Endometrium (tissue), 2 donors: ENCODE measurements at regions not wholly inside any gene's neighbourhood (a gene's known extent, or its start where the extent isn't known, plus 50 kb on each side); places are given as distances from the start of the nearest gene placed in this dataset.

Source experiments
- FAIRE-seq: peaks from 2 replicates; lab custom pipeline; 2012; peaks lifted over from hg19 to GRCh38; lab: Jason Lieb, UNC
- donor health status: control.
- donor health status: control.

DNA sequence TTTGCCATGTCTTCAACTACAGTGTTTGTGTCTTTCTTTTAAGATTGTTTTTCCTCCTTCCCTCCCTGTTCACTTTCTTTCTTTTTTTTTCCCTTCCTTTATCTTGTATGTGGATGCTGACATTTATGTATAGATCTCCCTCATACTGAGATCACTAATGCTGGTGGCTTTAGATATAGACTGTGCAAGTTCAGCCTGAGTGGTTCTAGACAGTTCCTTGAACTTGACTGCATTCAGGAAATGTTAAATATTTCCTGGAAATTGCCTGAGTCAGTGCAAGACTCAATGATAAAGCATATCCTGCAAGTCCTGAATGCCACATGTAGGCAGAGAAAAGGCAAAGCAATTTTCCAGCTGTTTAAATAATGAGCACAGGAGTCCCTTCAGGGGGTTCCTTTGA, 182.5 kb upstream of the NR3C1 start:
- FAIRE-seq, result no peak

DNA sequence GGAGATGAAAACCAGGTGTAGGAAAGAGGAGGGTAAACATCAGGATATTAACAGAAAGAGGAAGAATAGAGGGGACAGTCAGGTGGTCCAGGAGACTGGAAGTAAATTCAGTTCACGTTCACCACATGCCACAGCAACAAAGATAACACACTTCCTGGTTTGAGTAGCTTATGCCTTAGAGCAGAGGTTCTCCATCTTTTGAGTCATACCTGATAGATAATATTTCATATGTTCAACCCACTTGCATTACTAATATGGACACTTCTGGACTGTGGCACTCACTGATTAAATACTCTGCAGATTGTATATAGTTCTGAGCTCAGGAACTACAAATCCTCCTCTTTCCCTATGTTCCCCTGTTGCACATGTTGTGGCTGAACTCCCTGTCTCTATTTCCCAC, 179.9 kb upstream of the NR3C1 start:
- no peak for FAIRE-seq

DNA sequence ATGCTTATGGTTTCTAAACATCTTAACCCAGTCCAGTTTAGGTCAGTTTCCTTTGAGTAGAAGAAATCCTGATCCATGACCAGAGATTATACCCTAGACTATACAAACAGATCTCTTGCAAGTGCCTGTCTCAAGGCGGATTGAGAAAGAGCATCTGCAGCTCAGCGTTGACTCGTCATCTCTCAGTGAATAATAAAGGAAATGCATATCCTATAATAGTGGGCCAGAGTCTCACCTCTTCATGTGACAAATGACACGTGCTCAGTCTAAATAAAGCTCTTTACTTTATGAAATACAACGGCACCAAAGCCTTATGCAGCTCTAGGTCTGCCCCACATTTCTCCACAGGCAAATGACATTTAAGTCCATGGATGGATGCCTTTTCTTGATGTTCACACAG, 179.4 kb upstream of the NR3C1 start:
- FAIRE-seq, result no peak

DNA sequence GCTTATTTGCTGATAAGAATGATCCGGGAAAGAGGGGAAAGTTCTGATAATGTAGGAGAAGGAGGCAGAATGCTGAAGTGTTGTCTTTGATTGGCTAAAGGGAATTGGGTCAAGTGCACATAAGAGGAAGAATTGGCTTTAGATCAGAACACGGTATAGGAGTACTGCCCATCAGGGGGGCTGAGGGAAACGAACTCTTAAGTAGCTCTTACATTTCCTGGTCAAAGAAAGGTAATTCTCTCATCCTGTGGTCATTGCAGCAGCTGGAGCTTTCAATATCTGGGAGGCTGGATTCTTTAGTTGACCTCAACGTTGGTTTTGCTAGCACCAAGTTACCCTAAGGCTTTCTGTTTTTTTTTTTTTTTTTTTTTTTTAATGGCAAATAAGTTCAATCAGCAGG, 178.7 kb upstream of the NR3C1 start:
- FAIRE-seq, result no peak

DNA sequence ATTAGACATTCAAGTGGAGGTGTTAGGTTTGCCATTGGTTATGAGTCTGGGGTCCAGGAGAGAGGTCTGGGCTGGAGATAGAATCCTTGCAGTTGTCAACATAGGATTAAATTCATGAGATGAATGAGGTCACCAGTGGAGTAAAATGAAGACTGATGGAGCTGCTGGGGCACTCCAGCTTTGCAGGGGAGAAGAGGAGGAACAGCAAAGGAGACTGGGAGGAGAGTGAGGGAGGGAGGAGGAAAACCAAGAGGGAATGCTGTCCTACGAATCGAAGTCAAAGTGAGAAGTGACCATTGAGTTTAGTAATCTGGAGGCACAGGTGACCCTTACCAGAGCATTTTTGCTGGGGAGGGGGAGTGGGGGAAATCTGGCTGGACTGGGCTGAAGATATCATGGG, 178.2 kb upstream of the NR3C1 start:
- FAIRE-seq, result no peak

DNA sequence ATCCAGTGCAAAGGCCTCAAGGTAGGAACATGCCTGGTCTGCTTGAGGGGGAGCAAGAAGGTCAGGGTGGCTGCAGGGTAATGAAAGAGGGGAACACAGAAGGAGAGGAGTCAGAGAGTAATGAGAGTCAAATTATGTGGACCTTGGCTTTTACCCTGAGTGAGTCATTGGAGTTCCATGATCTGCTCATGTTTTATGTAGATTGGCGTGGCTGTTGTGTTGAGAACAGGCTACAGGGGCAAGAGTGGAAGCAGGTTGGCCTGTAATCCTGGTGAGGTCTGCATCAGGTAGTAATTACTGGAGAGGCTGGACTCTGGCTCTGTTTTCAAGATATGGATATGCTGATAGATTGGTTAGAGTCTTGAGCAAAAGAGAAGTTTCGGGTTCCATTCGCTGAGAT, 177.7 kb upstream of the NR3C1 start:
- no peak for FAIRE-seq

DNA sequence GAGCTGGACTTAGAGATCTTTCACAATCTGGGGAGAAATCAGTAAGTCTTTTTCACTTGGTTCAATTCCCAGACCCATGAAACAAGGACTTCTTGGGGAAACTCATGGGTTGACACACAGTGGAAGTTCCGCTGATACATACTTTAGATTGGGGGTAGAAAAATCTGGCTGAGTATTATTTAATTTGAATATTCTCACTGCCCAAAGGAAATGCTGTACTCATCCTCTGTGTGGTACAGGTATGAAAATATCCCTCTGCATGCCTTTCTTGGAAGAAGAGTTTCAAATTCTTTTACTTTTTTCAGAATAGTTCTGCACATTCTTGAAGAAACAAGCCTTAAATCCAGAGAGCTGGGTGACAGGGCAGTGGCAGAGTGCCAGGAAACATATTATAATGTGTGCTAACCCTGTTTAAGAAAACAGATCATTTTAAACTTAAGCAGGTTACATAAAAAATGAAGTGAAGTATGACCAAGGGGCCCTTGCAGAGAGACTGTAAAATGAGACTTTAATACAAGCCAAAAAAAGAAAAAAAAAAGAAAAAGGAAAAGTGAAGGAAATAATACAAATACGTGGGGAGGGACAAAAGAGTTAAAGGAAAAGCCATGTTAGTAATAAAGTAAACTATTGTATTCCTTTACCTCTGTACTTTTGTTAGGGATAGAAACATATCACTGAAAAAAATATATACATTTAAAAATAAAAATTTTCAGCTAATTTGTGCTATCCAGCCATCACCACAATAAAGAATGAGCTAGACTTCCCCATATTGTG, 173.4 kb upstream of the NR3C1 start:
- FAIRE-seq, result no peak

DNA sequence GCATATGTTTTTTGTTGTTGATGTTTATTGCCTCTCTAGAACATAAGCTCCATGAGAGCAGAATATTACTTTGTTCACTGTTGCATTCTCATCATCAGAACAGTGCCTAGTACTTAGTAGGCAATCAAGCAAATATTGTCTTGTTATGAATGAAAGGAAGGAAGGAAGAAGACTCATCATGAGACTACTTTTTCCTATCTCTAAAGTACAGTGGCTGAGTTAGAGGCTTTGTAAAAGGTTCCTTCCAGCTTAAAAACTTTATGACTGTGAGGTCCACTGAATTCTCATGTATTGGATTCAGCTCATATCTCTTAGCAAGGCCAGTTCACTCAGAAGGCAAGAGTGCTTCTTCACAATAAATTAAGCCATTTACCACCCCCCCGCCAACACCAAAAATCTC, 171.8 kb upstream of the NR3C1 start:
- no peak for FAIRE-seq

DNA sequence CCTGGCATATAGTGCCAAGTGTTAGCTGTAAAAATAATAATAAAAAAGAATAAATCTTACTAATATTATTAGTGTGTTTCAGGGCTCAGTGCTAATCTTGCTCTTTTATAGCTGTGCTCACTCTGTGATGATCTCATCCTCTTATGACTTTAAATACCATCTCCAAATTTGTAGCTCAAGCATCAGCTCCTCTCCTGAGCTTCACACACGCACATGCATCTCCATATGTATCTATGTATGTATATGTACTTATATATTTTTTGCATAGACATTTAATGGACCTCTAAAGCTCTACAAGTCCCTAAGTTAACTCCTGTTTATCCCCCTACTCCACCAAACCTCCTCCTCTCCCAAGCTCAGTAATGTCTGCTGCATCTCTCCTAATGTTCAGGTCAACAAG, 170.8 kb upstream of the NR3C1 start:
- FAIRE-seq, result no peak

DNA sequence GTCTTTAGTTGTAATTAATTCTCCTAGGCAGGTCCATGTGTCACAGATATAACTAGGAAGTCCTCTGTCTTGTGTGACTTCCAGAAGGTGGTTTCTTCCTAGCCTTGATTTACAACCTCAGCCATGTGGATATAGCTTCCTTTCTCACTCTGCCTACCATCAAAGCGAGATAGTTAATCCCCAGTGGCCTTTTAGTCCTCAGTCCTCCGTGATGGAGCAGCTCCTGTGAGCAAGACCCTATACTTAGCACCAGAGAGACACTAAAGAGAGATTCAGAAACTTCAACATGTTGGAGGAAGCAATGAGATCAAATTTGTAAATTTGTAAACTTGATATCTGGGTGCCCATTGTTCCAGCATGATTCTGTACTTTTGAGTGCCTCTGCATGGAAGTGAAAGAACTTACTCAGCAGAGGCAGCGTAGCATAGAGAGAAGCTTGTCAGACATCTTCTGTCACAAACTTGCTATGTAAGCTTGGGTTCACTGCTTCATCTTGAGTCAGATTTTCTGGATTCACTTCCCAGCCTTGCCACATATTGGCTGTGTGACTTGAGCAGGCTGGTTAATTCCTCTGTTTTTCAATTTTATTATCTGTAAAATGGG, 170.2 kb upstream of the NR3C1 start:
- FAIRE-seq, result no peak

DNA sequence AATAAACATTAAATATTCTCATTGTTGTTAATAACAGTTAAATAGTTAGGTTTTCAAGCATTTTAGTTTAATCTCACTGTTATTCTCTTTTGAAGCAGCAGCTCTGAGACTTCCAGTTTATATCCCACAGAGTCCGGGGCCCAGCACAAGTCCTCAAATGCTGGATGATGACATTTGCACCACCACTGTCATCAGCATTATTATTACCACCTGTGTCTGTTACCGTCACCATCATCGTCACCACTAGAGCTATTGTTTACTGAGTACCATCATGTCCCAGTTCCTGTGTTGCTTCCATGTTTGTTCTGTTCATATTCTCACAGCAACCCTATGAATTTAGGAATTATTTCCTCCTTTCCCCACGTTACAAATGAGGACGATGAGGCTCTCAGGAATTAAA, 169.2 kb upstream of the NR3C1 start:
- FAIRE-seq, result no peak

DNA sequence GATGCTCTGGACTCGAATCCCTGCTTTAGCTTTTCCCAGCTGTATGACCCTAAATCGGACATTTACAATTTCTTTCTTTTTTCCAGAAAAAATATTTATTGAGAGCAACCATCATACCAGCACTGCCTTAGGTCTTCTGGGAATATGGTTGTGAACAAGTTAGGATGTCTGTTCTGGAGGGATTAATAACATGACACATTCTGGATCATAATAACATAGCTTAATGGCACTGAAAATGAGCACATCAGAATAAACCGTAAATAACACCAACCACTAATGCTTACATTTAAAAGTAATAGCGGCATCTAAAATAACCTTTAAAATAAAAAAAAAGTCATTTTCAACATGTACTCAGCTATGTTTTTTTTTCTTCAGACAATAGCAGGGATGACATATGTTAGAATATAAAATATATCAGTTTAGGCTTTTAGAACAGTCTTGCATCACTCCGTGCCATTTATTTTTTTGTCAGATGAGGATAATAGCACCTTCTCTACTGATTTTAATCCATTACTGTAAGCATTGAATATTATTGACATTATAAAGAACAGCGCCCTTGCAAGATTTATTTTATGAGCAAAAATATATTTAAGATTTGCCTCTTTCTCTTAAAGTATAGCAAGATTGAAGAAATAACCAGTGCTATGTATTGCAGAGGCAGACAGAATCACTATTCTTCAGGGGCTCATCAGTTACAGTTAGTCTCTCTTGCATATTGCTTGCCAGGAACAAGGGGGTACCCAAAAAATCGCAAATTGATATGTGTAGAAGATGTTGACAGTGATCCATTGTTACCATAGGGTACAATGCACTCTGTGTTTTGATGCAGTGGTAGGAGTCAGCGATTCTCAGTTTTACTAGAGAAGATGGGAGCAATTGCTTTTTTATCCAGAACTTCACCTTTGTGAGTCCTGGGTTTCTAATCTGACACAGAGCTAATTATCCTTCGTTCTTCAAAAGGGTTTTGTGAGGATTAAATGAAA, 168.4 kb upstream of the NR3C1 start:
- no peak for FAIRE-seq

DNA sequence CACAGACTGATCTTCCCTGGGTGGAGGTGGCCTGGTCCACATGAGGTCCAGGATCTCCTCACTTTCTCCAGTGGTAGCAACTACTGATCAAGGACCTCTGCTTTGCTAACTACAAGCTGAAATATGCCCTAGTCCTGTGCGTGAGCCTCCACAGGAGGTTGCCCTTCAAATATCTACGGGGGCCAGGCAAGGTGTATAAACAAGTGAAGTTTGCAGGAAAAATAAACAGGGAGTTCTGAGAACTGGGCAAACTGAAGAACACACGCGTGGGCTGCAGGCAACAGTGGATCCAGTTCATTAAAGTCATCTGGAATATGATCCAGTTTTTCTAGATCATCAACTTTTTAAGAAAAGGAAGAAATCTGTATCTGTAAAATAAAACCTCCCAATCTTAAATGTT, 167.5 kb upstream of the NR3C1 start:
- no peak for FAIRE-seq

DNA sequence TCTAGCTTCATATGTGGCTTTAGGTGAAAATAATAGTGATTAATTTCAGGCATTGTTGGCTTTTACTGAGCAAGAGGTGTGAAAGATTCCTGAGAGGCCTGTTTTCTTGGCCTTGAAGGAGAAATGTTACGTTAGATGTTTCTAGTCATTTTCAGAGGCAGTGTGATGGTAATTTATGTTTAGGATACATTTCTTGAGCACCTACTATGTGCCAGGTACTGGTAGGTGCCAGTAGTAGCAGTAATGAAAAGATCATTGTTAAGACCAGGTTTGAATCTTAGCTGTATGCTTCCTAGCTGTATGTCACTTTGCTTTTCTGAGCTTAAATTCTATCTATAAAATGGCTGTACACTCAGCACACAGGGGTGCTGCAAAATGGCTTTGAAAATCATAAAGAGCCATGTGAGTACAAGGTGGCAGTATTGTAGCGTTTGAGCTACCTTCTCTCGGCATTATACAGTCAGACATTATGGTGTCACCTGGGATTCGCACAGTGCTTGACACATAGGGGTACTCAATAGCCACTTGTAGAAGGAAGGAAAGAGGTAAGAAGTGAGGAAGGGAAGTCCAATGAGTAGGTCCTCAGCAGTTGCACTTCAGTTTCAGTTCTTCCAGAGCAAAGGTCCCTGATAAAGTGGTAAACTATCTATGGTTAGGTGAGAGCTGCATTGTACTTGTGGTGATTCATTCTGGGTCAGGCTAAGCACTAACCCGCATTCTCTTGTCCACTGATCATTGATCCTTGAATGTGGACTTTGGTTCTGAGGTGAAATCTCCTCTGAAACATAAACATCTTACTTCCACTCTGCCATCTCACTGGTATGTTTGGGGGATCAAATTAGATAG, 166.5 kb upstream of the NR3C1 start:
- FAIRE-seq, result no peak

DNA sequence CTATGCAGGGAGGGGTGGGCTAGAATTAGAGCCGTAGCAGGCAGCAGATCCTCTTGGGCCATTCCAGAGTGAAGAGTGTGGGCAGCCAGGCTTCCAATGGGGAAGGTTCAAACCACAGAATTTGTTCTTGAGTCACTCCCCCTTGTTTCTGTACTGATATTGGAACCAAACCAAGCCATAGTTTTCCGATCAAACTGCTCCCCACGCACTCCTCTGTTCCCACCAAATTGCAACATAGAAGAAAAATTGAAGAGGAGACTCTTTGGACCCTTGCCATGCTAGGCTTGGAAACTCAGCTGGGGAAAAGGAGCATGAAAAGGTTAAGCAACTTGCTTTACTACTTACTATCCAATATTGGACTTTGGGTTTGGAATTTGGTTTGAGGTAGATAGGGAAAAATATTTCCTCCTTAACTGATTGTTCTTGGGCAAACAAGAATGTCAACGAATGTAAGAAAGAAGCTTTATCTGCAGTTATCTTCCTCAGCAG, 165.8 kb upstream of the NR3C1 start:
- FAIRE-seq, result no peak

DNA sequence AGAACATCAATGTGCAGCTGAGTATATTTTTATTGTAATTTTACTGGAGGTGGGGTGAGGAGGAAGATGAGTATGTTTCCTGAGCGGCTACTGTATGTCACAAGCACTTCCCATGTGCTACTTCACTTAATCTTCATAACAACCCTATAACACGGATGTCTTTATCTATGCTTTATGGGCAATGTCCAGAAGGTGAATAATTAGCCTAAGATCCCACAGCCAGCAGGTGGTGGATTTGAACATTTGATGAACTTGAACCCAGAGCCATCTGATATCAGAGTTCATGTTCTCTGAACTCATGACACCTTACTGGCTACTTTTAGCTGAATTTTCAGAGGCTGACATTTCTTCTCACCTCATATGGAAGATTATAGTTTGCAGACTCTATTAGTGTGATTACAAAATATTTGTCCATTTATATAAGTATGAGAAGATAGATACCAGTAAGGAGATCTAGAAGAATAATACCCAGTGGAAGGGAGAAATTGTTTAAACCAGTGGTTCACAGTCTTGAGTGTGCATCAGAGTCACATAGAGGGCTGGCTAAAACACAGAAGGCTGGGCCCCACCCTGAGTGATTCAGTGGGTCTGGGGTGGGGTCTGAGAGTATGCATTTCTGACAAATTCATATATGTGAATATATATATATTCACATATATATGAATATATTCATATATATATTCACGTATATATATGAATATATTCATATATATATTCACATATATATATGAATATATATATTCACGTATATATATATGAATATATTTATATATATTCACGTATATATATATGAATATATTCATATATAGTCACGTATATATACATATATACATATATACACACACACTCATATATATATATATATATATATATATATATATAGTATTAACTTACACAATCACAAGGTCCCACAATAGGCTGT, 164.4 kb upstream of the NR3C1 start:
- no peak for FAIRE-seq

DNA sequence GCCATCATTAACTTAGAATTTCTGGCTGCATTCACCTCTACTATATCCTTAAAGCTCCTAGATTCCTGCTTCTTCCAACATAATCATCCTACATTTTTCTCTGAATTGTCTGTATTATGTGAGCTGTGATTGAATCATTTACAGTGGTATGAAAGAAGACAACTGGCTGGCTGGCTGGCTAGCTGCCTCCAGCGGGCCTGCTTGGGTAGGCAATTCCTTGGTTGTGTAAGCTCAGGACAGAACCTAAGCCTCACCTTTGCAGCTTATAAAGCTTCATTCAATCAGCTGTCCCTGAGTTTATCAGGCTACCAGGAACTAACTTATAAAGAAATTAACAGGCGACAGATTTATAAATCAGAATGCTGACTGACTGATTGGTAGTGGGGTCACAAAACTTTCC, 162.7 kb upstream of the NR3C1 start:
- FAIRE-seq, result no peak

DNA sequence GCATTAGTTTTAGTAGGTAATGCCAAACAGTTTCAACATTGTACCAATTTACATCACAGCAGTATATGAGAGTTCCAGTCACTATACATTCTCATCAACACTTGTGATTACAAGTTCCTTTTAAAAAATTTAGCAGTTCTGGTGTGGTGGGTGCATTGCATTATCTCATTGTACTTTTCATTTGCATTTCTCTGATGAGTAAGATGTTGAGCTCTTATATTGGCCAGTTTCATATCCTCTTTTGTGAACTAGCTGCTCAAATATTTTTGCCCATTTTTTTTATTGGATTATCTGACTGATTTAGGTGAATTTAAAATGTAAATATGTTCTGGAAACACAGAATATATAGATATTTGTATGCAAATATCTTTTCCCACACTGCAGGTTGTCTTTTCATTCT, 160.9 kb upstream of the NR3C1 start:
- FAIRE-seq, result no peak

DNA sequence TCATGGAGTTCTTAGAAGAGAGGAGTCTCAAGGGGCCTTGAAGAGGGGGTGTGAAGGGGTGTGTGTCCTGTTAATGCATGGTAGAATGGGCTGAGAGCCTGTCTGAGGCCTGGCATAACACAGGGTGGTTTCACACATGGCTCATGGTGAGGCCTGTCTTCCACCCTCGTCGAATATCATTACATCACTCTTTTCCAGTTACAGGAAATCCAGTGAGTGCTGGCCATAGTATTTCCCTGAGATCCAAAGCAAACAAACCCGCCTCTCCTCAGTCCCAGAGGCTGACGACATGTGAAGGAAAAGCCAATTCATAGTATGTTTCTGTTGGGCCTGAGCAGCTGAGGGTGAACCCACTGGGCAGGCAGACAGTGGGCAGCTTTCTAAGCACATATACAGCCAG, 159.4 kb upstream of the NR3C1 start:
- no peak for FAIRE-seq

DNA sequence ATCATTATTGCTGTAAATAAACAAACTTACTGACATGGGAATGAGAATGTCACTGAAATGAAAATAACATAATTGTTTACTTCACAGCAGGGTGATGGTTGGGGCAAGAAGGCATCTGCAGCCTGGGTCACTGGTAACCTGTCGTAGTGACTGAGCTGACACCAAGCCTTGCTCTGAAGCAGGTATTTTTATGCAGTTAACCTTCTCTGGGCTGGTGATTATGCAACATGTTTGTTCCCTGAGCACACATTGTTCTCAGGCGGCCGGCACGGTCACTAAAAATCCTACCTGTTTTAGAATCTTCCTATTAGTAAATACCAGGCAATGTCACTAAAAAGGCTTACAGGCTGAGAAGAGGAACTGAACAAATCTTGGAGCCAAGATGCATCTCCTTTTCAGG, 157.7 kb upstream of the NR3C1 start:
- no peak for FAIRE-seq

DNA sequence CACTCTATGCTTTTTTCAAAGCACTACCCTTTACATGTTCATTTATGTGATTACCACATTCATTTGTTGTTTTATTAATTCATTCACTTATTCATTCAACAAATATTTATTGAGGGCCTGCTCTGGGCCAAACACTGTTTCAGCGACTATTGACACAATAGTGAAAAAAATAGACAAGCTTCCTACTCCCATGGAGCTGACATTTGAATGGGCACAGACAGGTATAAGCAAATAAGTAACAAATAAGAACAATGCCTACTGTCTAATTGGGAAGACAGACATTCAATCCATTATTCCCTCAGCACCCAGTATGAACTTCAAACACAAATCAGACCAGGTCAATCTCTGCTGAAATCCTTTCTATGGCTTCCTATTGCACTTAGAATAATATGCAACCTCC, 156.9 kb upstream of the NR3C1 start:
- no peak for FAIRE-seq
